Activated CD8-positive, alpha-beta T cell treated with anti-CD3 and anti-CD28 coated beads for 36 hours (primary cell): ENCODE measurements at regions not wholly inside any gene's neighbourhood (a gene's known extent, or its start where the extent isn't known, plus 50 kb on each side); places are given as distances from the start of the nearest gene placed in this dataset.

ENCODE experiments used
- ATAC-seq: fragments of 200-7000 bp; cut with Tn5 transposase; one replicate; pipeline ENCODE4 v1.10.0; 2021; ENCODE audit warnings: mild to moderate bottlenecking, moderate library complexity
- CTCF ChIA-PET: fragments of 350-600 bp; sonication (Branson Sonifier 250); formaldehyde crosslinking; loops from one replicate; lab custom pipeline; 2021; ENCODE audit warnings: antibody characterized with exemption; lab: Charles Lee
- POLR2A ChIA-PET: fragments of 350-600 bp; sonication (Branson Sonifier 250); formaldehyde crosslinking; loops from one replicate; lab custom pipeline; 2021; ENCODE audit warnings: antibody characterized with exemption; lab: Charles Lee
- DNase-seq: peaks from one replicate; pipeline ENCODE4 v3.0.0-alpha.2; 2020
- H3K27ac Mint-ChIP-seq: one replicate; pipeline ENCODE4 v1.8.0; 2021; ENCODE audit warnings: mild to moderate bottlenecking, mixed read lengths
- H3K27me3 Mint-ChIP-seq: one replicate; pipeline ENCODE4 v1.8.0; 2021; ENCODE audit warnings: mixed read lengths
- H3K36me3 Mint-ChIP-seq: one replicate; pipeline ENCODE4 v1.8.0; 2021; ENCODE audit warnings: low read depth, mixed read lengths
- H3K4me1 Mint-ChIP-seq: one replicate; pipeline ENCODE4 v1.8.0; 2021; ENCODE audit warnings: low read depth, mixed read lengths
- H3K4me3 Mint-ChIP-seq: one replicate; pipeline ENCODE4 v1.8.0; 2021; ENCODE audit warnings: mild to moderate bottlenecking, moderate library complexity, mixed read lengths
- H3K9me3 Mint-ChIP-seq: one replicate; pipeline ENCODE4 v1.8.0; 2021; ENCODE audit warnings: mixed read lengths
- intact Hi-C: fragments of 100-400 bp; cut with micrococcal nuclease; formaldehyde crosslinking; loops from one replicate; pipeline ENCODE4 v1.10.0; 2022
- TF ChIP-seq, protein P1 (sequence below): fragments of 200-600 bp; IDR thresholded peaks from one replicate; pipeline ENCODE4 v1.8.0; 2022; ENCODE audit warnings: antibody characterized with exemption, mild to moderate bottlenecking

GRCh38 chr16:66131895-66132294 is 234.6 kb upstream of the CDH5 start:
- Mint-ChIP-seq H3K27ac (no peak overlapping the region), H3K9me3 (no peaks in the 10 kb centered on the region), H3K4me1 (no peaks in the 10 kb centered on the region), H3K27me3 (peaks cover 25% of the 10 kb centered on the region), H3K4me3 (no peak overlapping the region), H3K36me3 (no peaks in the 10 kb centered on the region)
- no peak for DNase-seq
- no peak for ATAC-seq
- ChIA-PET POLR2A (no interaction called here), CTCF (interaction anchor here (1.3 kb wide), 1 partner anchor 11 kb away, joined by 4 read pairs; no protein-coding TSS in a partner anchor)
- TF ChIP-seq, protein P1, sequence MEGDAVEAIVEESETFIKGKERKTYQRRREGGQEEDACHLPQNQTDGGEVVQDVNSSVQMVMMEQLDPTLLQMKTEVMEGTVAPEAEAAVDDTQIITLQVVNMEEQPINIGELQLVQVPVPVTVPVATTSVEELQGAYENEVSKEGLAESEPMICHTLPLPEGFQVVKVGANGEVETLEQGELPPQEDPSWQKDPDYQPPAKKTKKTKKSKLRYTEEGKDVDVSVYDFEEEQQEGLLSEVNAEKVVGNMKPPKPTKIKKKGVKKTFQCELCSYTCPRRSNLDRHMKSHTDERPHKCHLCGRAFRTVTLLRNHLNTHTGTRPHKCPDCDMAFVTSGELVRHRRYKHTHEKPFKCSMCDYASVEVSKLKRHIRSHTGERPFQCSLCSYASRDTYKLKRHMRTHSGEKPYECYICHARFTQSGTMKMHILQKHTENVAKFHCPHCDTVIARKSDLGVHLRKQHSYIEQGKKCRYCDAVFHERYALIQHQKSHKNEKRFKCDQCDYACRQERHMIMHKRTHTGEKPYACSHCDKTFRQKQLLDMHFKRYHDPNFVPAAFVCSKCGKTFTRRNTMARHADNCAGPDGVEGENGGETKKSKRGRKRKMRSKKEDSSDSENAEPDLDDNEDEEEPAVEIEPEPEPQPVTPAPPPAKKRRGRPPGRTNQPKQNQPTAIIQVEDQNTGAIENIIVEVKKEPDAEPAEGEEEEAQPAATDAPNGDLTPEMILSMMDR: no peak
- intact Hi-C loops: no loop called here

- Mint-ChIP-seq H3K4me1 (no peaks in the 10 kb centered on the region), H3K27me3 (peaks cover 28% of the 10 kb centered on the region), H3K4me3 (no peak overlapping the region), H3K36me3 (no peaks in the 10 kb centered on the region), H3K9me3 (no peaks in the 10 kb centered on the region), H3K27ac (no peak overlapping the region)
- ChIA-PET CTCF (interaction anchor here (1.3 kb wide), 1 partner anchor 11 kb away, joined by 4 read pairs; no protein-coding TSS in a partner anchor), POLR2A (no interaction called here)
- DNase-seq: no peak
- intact Hi-C loops: no loop called here
- no peak for ATAC-seq
- TF ChIP-seq, protein P1: no peak
Observed at GRCh38 chr16:66131156-66131807, 235.2 kb upstream of the CDH5 start.

- Mint-ChIP-seq H3K9me3 (no peaks in the 10 kb centered on the region), H3K4me3 (no peak overlapping the region), H3K27me3 (peaks cover 31% of the 10 kb centered on the region), H3K4me1 (no peaks in the 10 kb centered on the region), H3K27ac (no peak overlapping the region), H3K36me3 (no peaks in the 10 kb centered on the region)
- POLR2A ChIA-PET: no interaction called here
- TF ChIP-seq, protein P1: no peak
- CTCF ChIA-PET: interaction anchor here (1.0 to 1.3 kb wide), 2 partner anchors 11 to 12 kb away, joined by 3 to 4 read pairs; no protein-coding TSS in a partner anchor
- intact Hi-C loops: no loop called here
- DNase-seq (no peak), ATAC-seq (no peak)
Observed at GRCh38 chr16:66130296-66130905, 236.1 kb upstream of the CDH5 start.

GRCh38 chr16:66129196-66129595 is 237.3 kb upstream of the CDH5 start:
- ChIA-PET CTCF (interaction anchor here (1.0 kb wide), 1 partner anchor 10 kb away, joined by 3 read pairs; no protein-coding TSS in a partner anchor), POLR2A (no interaction called here)
- peaks cover 35% of the 10 kb centered on the region for H3K27me3 Mint-ChIP-seq
- no peaks in the 10 kb centered on the region for H3K4me1 Mint-ChIP-seq
- DNase-seq: no peak
- H3K27ac Mint-ChIP-seq: no peak overlapping the region
- H3K4me3 Mint-ChIP-seq: no peak overlapping the region
- intact Hi-C loops: no loop called here
- TF ChIP-seq, protein P1: no peak
- no peak for ATAC-seq
- H3K9me3 Mint-ChIP-seq: no peaks in the 10 kb centered on the region
- no peaks in the 10 kb centered on the region for H3K36me3 Mint-ChIP-seq

- no peak overlapping the region for H3K27ac Mint-ChIP-seq
- H3K9me3 Mint-ChIP-seq: no peaks in the 10 kb centered on the region
- ChIA-PET CTCF (no interaction called here), POLR2A (no interaction called here)
- peaks cover 35% of the 10 kb centered on the region for H3K27me3 Mint-ChIP-seq
- ATAC-seq: no peak
- intact Hi-C loops: no loop called here
- H3K4me3 Mint-ChIP-seq: no peak overlapping the region
- no peak for DNase-seq
- H3K4me1 Mint-ChIP-seq: no peaks in the 10 kb centered on the region
- no peaks in the 10 kb centered on the region for H3K36me3 Mint-ChIP-seq
- TF ChIP-seq, protein P1: no peak
Observed at GRCh38 chr16:66128371-66128770, 238.1 kb upstream of the CDH5 start.
